HG03460 (cell line): ENCODE measurements at regions not wholly inside any gene's neighbourhood (a gene's known extent, or its start where the extent isn't known, plus 50 kb on each side); places are given as distances from the start of the nearest gene placed in this dataset.
A peak's percentile ranks its signal among the peaks of the same experiment; 100 is the strongest.
"Not testable (repeated sequence)": the region's sequence is repeated elsewhere in the genome, so short reads cannot be mapped to it uniquely, and the experiment has no call there.

Experiments used
- ATAC-seq: cut with Tn5 transposase; IDR thresholded peaks from one replicate; pipeline ENCODE4 v1.9.1; 2021; ENCODE audit not compliant: unreplicated experiment

- no peak for ATAC-seq
Measured at GRCh38 chr2:75833386-75833785, 122.7 kb upstream of the GCFC2 start.

GRCh38 chr2:75828826-75829225 lies 118.1 kb upstream of the GCFC2 start:
- ATAC-seq = no peak

- ATAC-seq = not testable (repeated sequence)
Measured at GRCh38 chr2:75823515-75823914, 112.8 kb upstream of the GCFC2 start.

- no peak for ATAC-seq
Measured at GRCh38 chr2:75822336-75822735, 111.6 kb upstream of the GCFC2 start.

GRCh38 chr2:75820693-75821092 lies 110.0 kb upstream of the GCFC2 start:
- no peak for ATAC-seq

GRCh38 chr2:75810611-75811330 lies 100.1 kb upstream of the GCFC2 start:
- ATAC-seq = no peak

- no peak for ATAC-seq
Measured at GRCh38 chr2:75808793-75809535, 98.2 kb upstream of the GCFC2 start.

- ATAC-seq = no peak
Measured at GRCh38 chr2:75807992-75808391, 97.3 kb upstream of the GCFC2 start.

- ATAC-seq = peak; percentile 41
Measured at GRCh38 chr2:75801234-75801982, 90.7 kb upstream of the GCFC2 start.

- peak; percentile 63 for ATAC-seq
Measured at GRCh38 chr2:75800456-75800855, 89.7 kb upstream of the GCFC2 start.

- ATAC-seq = peak; percentile 43
Measured at GRCh38 chr2:75799859-75800258, 89.1 kb upstream of the GCFC2 start.

GRCh38 chr2:75798569-75798968 lies 87.9 kb upstream of the GCFC2 start:
- ATAC-seq = no peak

- ATAC-seq = no peak
Measured at GRCh38 chr2:75792996-75793395, 82.3 kb upstream of the GCFC2 start.

GRCh38 chr2:75792146-75792545 lies 81.4 kb upstream of the GCFC2 start:
- ATAC-seq = no peak

- ATAC-seq = no peak
Measured at GRCh38 chr2:75790814-75791467, 80.2 kb upstream of the GCFC2 start.

GRCh38 chr2:75790121-75790813 lies 79.6 kb upstream of the GCFC2 start:
- no peak for ATAC-seq

- ATAC-seq = no peak
Measured at GRCh38 chr2:75788902-75789301, 78.2 kb upstream of the GCFC2 start.

- ATAC-seq = no peak
Measured at GRCh38 chr2:75788154-75788553, 77.4 kb upstream of the GCFC2 start.

GRCh38 chr2:75787532-75788132 lies 76.9 kb upstream of the GCFC2 start:
- peak; percentile 41 for ATAC-seq

- no peak for ATAC-seq
Measured at GRCh38 chr2:75775311-75775823, 64.7 kb upstream of the GCFC2 start.
